WTC11 (cell line): ENCODE measurements at regions not wholly inside any gene's neighbourhood (a gene's known extent, or its start where the extent isn't known, plus 50 kb on each side); places are given as distances from the start of the nearest gene placed in this dataset.

Experiments used
- ATAC-seq: fragments of 200-7000 bp; cut with Tn5 transposase; 2 replicates; pipeline ENCODE4 v1.10.0; 2021; ENCODE audit warnings: mild to moderate bottlenecking, moderate library complexity
- CTCF ChIA-PET: fragments of 300-600 bp; sonication (Branson Sonifier 250); formaldehyde crosslinking; loops from one replicate; lab custom pipeline; 2021; ENCODE audit warnings: antibody characterized with exemption; lab: Charles Lee
- POLR2A ChIA-PET: fragments of 350-600 bp; sonication (Branson Sonifier 250); formaldehyde crosslinking; loops from one replicate; lab custom pipeline; 2021; ENCODE audit warnings: antibody characterized with exemption; lab: Charles Lee
- DNase-seq: peaks from one replicate; pipeline ENCODE4 v3.0.0; 2021; ENCODE audit warnings: low spot score
- H3K27ac Mint-ChIP-seq: 2 replicates; pipeline ENCODE4 v1.8.0; 2021; ENCODE audit warnings: mixed read lengths
- H3K27me3 Mint-ChIP-seq: 2 replicates; pipeline ENCODE4 v1.8.0; 2021; ENCODE audit warnings: low read depth, mild to moderate bottlenecking, moderate library complexity, mixed read lengths
- H3K36me3 Mint-ChIP-seq: 2 replicates; pipeline ENCODE4 v1.8.0; 2021; ENCODE audit warnings: mixed read lengths
- H3K4me1 Mint-ChIP-seq: 2 replicates; pipeline ENCODE4 v1.8.0; 2022; ENCODE audit warnings: mixed read lengths
- H3K4me3 Mint-ChIP-seq: 2 replicates; pipeline ENCODE4 v1.8.0; 2021; ENCODE audit warnings: mild to moderate bottlenecking, moderate library complexity, mixed read lengths
- H3K9me3 Mint-ChIP-seq: 2 replicates; pipeline ENCODE4 v1.8.0; 2021; ENCODE audit warnings: mixed read lengths
- ATF6 ChIP-seq: sonication (generic); formaldehyde crosslinking; IDR thresholded peaks from 2 replicates; pipeline ENCODE4 v1.8.1; 2023; ENCODE audit warnings: mild to moderate bottlenecking, missing genetic modification reagents
- E2F5 ChIP-seq: sonication (generic); formaldehyde crosslinking; IDR thresholded peaks from 2 replicates; pipeline ENCODE4 v1.8.1; 2022; ENCODE audit warnings: mild to moderate bottlenecking, moderate library complexity, missing genetic modification reagents
- ELF4 ChIP-seq: sonication (generic); formaldehyde crosslinking; IDR thresholded peaks from 2 replicates; pipeline ENCODE4 v1.8.1; 2022; ENCODE audit warnings: low read depth, mild to moderate bottlenecking, moderate library complexity, missing genetic modification reagents
- EMX1 ChIP-seq: fragments of 250-450 bp; sonication (Bioruptor Pico); IDR thresholded peaks from 2 replicates; pipeline ENCODE4 v1.8.0; 2021; ENCODE audit warnings: mild to moderate bottlenecking
- FOXK1 ChIP-seq: sonication (generic); formaldehyde crosslinking; IDR thresholded peaks from 2 replicates; pipeline ENCODE4 v1.8.0; 2022; ENCODE audit warnings: mild to moderate bottlenecking, moderate library complexity, missing genetic modification reagents
- FOXP1 ChIP-seq: sonication (generic); formaldehyde crosslinking; IDR thresholded peaks from 2 replicates; pipeline ENCODE4 v1.8.0; 2022; ENCODE audit warnings: missing genetic modification reagents, mild to moderate bottlenecking, moderate library complexity, borderline replicate concordance
- GABPB1 ChIP-seq: sonication (generic); formaldehyde crosslinking; IDR thresholded peaks from 2 replicates; pipeline ENCODE4 v1.8.1; 2023; ENCODE audit warnings: mild to moderate bottlenecking, missing genetic modification reagents
- GRHL2 ChIP-seq: fragments of 250-450 bp; sonication (Bioruptor Pico); IDR thresholded peaks from 2 replicates; pipeline ENCODE4 v1.8.0; 2022; ENCODE audit warnings: mild to moderate bottlenecking, moderate library complexity; ENCODE audit not compliant: insufficient replicate concordance, severe bottlenecking
- IRF1 ChIP-seq: sonication (generic); formaldehyde crosslinking; IDR thresholded peaks from 2 replicates; pipeline ENCODE4 v1.8.0; 2023; ENCODE audit warnings: missing genetic modification reagents
- JUN ChIP-seq: sonication (generic); formaldehyde crosslinking; IDR thresholded peaks from 2 replicates; pipeline ENCODE4 v1.8.0; 2023; ENCODE audit warnings: mild to moderate bottlenecking, missing genetic modification reagents
- MXD4 ChIP-seq: fragments of 250-450 bp; sonication (Bioruptor Pico); IDR thresholded peaks from 2 replicates; pipeline ENCODE4 v1.8.0; 2021; ENCODE audit warnings: mild to moderate bottlenecking, moderate library complexity, borderline replicate concordance
- SMAD3 ChIP-seq: sonication (generic); formaldehyde crosslinking; IDR thresholded peaks from 2 replicates; pipeline ENCODE4 v1.8.0; 2022; ENCODE audit warnings: missing genetic modification reagents, mild to moderate bottlenecking, borderline replicate concordance
- SMAD4 ChIP-seq: sonication (generic); formaldehyde crosslinking; IDR thresholded peaks from 2 replicates; pipeline ENCODE4 v1.8.0; 2022; ENCODE audit warnings: mild to moderate bottlenecking, missing genetic modification reagents
- ZNF416 ChIP-seq: fragments of 250-450 bp; sonication (Bioruptor Pico); IDR thresholded peaks from 2 replicates; pipeline ENCODE4 v1.9.0; 2021; ENCODE audit warnings: mild to moderate bottlenecking, inconsistent platforms
- ZNF425 ChIP-seq: fragments of 250-450 bp; sonication (Bioruptor Pico); conservative IDR thresholded peaks from 2 replicates; pipeline ENCODE4 v1.9.0; 2021; ENCODE audit warnings: mild to moderate bottlenecking
- TF ChIP-seq, protein P1 (sequence below): sonication (generic); formaldehyde crosslinking; IDR thresholded peaks from 2 replicates; pipeline ENCODE4 v1.8.0; 2022; ENCODE audit warnings: mild to moderate bottlenecking, missing genetic modification reagents
- TF ChIP-seq, protein P2 (sequence below): sonication (generic); formaldehyde crosslinking; IDR thresholded peaks from 2 replicates; pipeline ENCODE4 v1.8.1; 2022; ENCODE audit warnings: low read depth, missing genetic modification reagents, borderline replicate concordance
- TF ChIP-seq, protein P3 (sequence below): sonication (generic); formaldehyde crosslinking; IDR thresholded peaks from 2 replicates; pipeline ENCODE4 v1.8.0; 2023; ENCODE audit warnings: missing genetic modification reagents, mild to moderate bottlenecking, borderline replicate concordance

DNA sequence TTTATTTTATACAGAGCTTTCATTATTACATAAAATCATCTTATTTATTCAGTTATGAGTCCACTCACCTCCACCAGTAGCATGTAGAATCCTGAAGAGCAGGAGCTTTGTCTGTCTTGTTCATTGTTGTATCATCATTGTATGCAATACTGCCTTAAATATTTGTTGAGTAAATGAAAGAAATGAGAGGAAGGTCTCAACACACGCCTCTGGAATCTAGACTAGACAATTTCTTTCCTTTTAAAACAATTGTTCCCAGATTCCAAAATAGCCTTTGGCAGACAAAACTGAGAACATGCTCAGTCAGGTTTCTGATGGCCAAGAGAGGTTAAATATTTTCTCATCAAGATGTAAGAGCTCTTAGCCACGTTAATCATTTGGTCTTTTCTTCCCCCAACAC is 173.1 kb upstream of the AGR3 start (continued):
- TF ChIP-seq EMX1 (CRISPR knock-in tag) (no peak), FOXP1 (CRISPR knock-in tag) (no peak), ELF4 (no peak), FOXK1 (CRISPR knock-in tag) (no peak), ATF6 (CRISPR knock-in tag) (no peak), GABPB1 (CRISPR knock-in tag) (no peak)
- TF ChIP-seq, protein P1, sequence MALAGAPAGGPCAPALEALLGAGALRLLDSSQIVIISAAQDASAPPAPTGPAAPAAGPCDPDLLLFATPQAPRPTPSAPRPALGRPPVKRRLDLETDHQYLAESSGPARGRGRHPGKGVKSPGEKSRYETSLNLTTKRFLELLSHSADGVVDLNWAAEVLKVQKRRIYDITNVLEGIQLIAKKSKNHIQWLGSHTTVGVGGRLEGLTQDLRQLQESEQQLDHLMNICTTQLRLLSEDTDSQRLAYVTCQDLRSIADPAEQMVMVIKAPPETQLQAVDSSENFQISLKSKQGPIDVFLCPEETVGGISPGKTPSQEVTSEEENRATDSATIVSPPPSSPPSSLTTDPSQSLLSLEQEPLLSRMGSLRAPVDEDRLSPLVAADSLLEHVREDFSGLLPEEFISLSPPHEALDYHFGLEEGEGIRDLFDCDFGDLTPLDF = no peak
- TF ChIP-seq, protein P2, sequence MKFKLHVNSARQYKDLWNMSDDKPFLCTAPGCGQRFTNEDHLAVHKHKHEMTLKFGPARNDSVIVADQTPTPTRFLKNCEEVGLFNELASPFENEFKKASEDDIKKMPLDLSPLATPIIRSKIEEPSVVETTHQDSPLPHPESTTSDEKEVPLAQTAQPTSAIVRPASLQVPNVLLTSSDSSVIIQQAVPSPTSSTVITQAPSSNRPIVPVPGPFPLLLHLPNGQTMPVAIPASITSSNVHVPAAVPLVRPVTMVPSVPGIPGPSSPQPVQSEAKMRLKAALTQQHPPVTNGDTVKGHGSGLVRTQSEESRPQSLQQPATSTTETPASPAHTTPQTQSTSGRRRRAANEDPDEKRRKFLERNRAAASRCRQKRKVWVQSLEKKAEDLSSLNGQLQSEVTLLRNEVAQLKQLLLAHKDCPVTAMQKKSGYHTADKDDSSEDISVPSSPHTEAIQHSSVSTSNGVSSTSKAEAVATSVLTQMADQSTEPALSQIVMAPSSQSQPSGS = no peak

- ATAC-seq = no peak
- DNase-seq = no peak
- Mint-ChIP-seq H3K9me3 (peaks cover 27% of the 10 kb centered on the region), H3K4me3 (no peak overlapping the region), H3K4me1 (0 out of 2 replicates have a peak, but pooled peaks cover 3% of the 10 kb centered on the region), H3K27ac (no peak overlapping the region), H3K27me3 (no peaks in the 10 kb centered on the region; the same call in 1 of the 2 replicates), H3K36me3 (peaks cover 18% of the 10 kb centered on the region)
- ChIA-PET CTCF (no interaction called here), POLR2A (no interaction called here)
- TF ChIP-seq MXD4 = no peak
- TF ChIP-seq SMAD3 = no peak
- TF ChIP-seq SMAD4 (CRISPR knock-in tag) = no peak
- no peak for TF ChIP-seq ZNF416 (CRISPR knock-in tag)
- no peak for TF ChIP-seq IRF1
- TF ChIP-seq E2F5 (CRISPR knock-in tag) = no peak
- no peak for TF ChIP-seq ZNF425 (CRISPR knock-in tag)
- no peak for TF ChIP-seq GRHL2 (CRISPR knock-in tag)
- TF ChIP-seq JUN (CRISPR knock-in tag) = no peak
- TF ChIP-seq, protein P3, sequence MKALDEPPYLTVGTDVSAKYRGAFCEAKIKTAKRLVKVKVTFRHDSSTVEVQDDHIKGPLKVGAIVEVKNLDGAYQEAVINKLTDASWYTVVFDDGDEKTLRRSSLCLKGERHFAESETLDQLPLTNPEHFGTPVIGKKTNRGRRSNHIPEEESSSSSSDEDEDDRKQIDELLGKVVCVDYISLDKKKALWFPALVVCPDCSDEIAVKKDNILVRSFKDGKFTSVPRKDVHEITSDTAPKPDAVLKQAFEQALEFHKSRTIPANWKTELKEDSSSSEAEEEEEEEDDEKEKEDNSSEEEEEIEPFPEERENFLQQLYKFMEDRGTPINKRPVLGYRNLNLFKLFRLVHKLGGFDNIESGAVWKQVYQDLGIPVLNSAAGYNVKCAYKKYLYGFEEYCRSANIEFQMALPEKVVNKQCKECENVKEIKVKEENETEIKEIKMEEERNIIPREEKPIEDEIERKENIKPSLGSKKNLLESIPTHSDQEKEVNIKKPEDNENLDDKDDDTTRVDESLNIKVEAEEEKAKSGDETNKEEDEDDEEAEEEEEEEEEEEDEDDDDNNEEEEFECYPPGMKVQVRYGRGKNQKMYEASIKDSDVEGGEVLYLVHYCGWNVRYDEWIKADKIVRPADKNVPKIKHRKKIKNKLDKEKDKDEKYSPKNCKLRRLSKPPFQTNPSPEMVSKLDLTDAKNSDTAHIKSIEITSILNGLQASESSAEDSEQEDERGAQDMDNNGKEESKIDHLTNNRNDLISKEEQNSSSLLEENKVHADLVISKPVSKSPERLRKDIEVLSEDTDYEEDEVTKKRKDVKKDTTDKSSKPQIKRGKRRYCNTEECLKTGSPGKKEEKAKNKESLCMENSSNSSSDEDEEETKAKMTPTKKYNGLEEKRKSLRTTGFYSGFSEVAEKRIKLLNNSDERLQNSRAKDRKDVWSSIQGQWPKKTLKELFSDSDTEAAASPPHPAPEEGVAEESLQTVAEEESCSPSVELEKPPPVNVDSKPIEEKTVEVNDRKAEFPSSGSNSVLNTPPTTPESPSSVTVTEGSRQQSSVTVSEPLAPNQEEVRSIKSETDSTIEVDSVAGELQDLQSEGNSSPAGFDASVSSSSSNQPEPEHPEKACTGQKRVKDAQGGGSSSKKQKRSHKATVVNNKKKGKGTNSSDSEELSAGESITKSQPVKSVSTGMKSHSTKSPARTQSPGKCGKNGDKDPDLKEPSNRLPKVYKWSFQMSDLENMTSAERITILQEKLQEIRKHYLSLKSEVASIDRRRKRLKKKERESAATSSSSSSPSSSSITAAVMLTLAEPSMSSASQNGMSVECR (CRISPR knock-in tag) = no peak
Observed at GRCh38 chr7:17055596-17055995, 173.8 kb upstream of the AGR3 start.
